ENCODE measurements at regions not wholly inside any gene's neighbourhood (a gene's known extent, or its start where the extent isn't known, plus 50 kb on each side); places are given as distances from the start of the nearest gene placed in this dataset.
"Not testable (repeated sequence)": the region's sequence is repeated elsewhere in the genome, so short reads cannot be mapped to it uniquely, and the experiment has no call there.

- FAIRE-seq = peak; percentile 73
- H3K4me1 ChIP-seq (ENCODE audit: control insufficient read depth, insufficient read depth, low read length) = peaks cover 38% of the 10 kb centered on the region
- 62% methylated on average over 14 of the region's 28 CpGs for WGBS (ENCODE audit: insufficient coverage, insufficient replicate concordance, low lambda C conversion rate, missing lambda C conversion rate)
- H2AFZ ChIP-seq (ENCODE audit: control insufficient read depth, low read depth, low read length); H3K36me3 ChIP-seq (ENCODE audit: control insufficient read depth in 2 of 2, insufficient read depth in 2 of 2, low read length in 1 of 2); BruUV-seq (replicated peaks); H3K9ac ChIP-seq (ENCODE audit: control insufficient read depth, insufficient read depth, low read length); ATAC-seq; H3K27ac ChIP-seq (ENCODE audit: control insufficient read depth, insufficient read depth); H3K4me3 ChIP-seq; H3K4me2 ChIP-seq (ENCODE audit: control insufficient read depth, insufficient read depth); H3K79me2 ChIP-seq (ENCODE audit: control insufficient read depth, insufficient read depth, low read length); H4K20me1 ChIP-seq (ENCODE audit: control insufficient read depth, insufficient read depth); H3K9me3 ChIP-seq (replicated peaks; ENCODE audit: control insufficient read depth, insufficient read depth, low read length); POLR2A ChIA-PET; RAD21 ChIA-PET (ENCODE audit: unreplicated experiment); H3K27me3 ChIP-seq (replicated peaks in 1 of 2; ENCODE audit: control insufficient read depth in 2 of 2, insufficient read depth in 2 of 2, low read length in 1 of 2); in situ Hi-C loops (cut with MboI); DNase-seq (ENCODE audit: low read depth, low spot score): not testable (repeated sequence)
- ChIA-PET SMC1A (ENCODE audit: uncharacterized antibody, unreplicated experiment) (interaction anchor here (1.2 kb wide), 1 partner anchor 9 kb away, joined by 3 read pairs; no protein-coding TSS in a partner anchor), CTCF (interaction anchor here (0.7 kb wide), 1 partner anchor 641 kb away, joined by 5 read pairs; no protein-coding TSS in a partner anchor)
- intact Hi-C loops (cut with micrococcal nuclease; ENCODE audit: unreplicated experiment) = loop anchor here (10.0 kb wide), 1 partner anchor 117 kb away; no protein-coding TSS in a partner anchor
These were observed 460.0 kb downstream of the PREX1 start for GRCh38 chr20:48367541-48368358.

GRCh38 chr20:48366230-48366629, 461.6 kb downstream of the PREX1 start:
- no TSS peak for BruUV-seq (replicated peaks)
- ATAC-seq (no peak), FAIRE-seq (no peak), DNase-seq (ENCODE audit: low read depth, low spot score) (no peak)
- H3K27ac ChIP-seq (ENCODE audit: control insufficient read depth, insufficient read depth) = no peak overlapping the region
- TF ChIP-seq ZNF24 (IDR thresholded peaks at IDR 0.05) = no peak
- 0 out of 2 replicates have a peak, but pooled peaks have one; percentile 59 for TF ChIP-seq CBX5 (IDR thresholded peaks at IDR 0.05; ENCODE audit: low read depth)
- ChIA-PET CTCF (interaction anchor here (1.0 to 1.1 kb wide), 3 partner anchors 9 to 254 kb away, joined by 3 to 4 read pairs (median 3); no protein-coding TSS in a partner anchor), RAD21 (ENCODE audit: unreplicated experiment) (interaction anchor here (0.6 to 1.0 kb wide), 2 partner anchors 28 to 34 kb away, joined by 4 to 5 read pairs; no protein-coding TSS in a partner anchor), SMC1A (ENCODE audit: uncharacterized antibody, unreplicated experiment) (interaction anchor here (1.1 to 1.8 kb wide), 3 partner anchors 10 to 27 kb away, joined by 3 to 5 read pairs (median 4); no protein-coding TSS in a partner anchor), POLR2A (interaction anchor here (0.5 to 1.1 kb wide), 2 partner anchors 10 to 14 kb away, joined by 3 to 6 read pairs; no protein-coding TSS in a partner anchor)
- H3K4me2 ChIP-seq (ENCODE audit: control insufficient read depth, insufficient read depth) = no peak overlapping the region
- in situ Hi-C loops (cut with MboI) (no loop called here), intact Hi-C loops (cut with micrococcal nuclease; ENCODE audit: unreplicated experiment) (loop anchor here (10.0 kb wide), 1 partner anchor 119 kb away; no protein-coding TSS in a partner anchor)
- H3K36me3 ChIP-seq (ENCODE audit: control insufficient read depth in 2 of 2, insufficient read depth in 2 of 2, low read length in 1 of 2) = no peaks in the 10 kb centered on the region; a peak in 1 of 4 replicates
- no peaks in the 10 kb centered on the region for H3K79me2 ChIP-seq (ENCODE audit: control insufficient read depth, insufficient read depth, low read length)
- no peak overlapping the region for H3K4me3 ChIP-seq
- no peak overlapping the region for H2AFZ ChIP-seq (ENCODE audit: control insufficient read depth, low read depth, low read length)
- H3K9ac ChIP-seq (ENCODE audit: control insufficient read depth, insufficient read depth, low read length) = no peak overlapping the region
- WGBS (ENCODE audit: insufficient coverage, insufficient replicate concordance, low lambda C conversion rate, missing lambda C conversion rate) = 98% methylated on average over 5 of the region's 5 CpGs
- H3K4me1 ChIP-seq (ENCODE audit: control insufficient read depth, insufficient read depth, low read length) = peaks cover 38% of the 10 kb centered on the region
- no peaks in the 10 kb centered on the region for H4K20me1 ChIP-seq (ENCODE audit: control insufficient read depth, insufficient read depth)
- H3K27me3 ChIP-seq (replicated peaks in 1 of 2; ENCODE audit: control insufficient read depth in 2 of 2, insufficient read depth in 2 of 2, low read length in 1 of 2) = no peaks in the 10 kb centered on the region
- H3K9me3 ChIP-seq (replicated peaks; ENCODE audit: control insufficient read depth, insufficient read depth, low read length) = peaks cover 3% of the 10 kb centered on the region; the same call in 2 of the 3 replicates
